ENCODE measurements at regions not wholly inside any gene's neighbourhood (a gene's known extent, or its start where the extent isn't known, plus 50 kb on each side); places are given as distances from the start of the nearest gene placed in this dataset.

DNA sequence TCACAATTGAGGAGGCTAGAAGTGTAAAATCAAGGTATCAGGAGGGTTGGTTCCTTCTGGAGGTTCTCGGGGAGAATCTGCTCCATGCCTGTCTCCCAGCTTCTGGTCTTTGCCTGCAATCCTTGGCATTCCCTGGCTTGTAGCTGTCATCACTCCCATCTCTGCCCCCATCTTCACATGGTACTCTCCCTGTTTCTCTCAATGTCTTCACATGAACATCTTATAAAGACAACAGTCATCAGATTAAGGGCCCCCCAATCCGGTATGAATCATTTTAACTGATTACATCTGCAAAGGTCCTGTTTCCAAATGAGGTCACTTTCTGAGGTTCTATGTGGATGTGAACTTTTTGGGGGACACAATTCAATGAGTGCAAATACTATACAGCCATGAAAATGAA lies 113.0 kb upstream of the GALNT15 start:
- Histone ChIP-seq H3K9me3 (replicated peaks; ENCODE audit: control insufficient read depth, insufficient read depth, low read length) (no peaks in the 10 kb centered on the region), H2AFZ (ENCODE audit: control insufficient read depth, low read depth, low read length) (no peak overlapping the region), H3K4me1 (ENCODE audit: control insufficient read depth, insufficient read depth, low read length) (no peaks in the 10 kb centered on the region), H3K36me3 (ENCODE audit: control insufficient read depth in 2 of 2, insufficient read depth in 2 of 2, low read length in 1 of 2) (no peaks in the 10 kb centered on the region), H3K27ac (ENCODE audit: control insufficient read depth, insufficient read depth) (no peak overlapping the region), H3K9ac (ENCODE audit: control insufficient read depth, insufficient read depth, low read length) (no peak overlapping the region), H3K4me2 (ENCODE audit: control insufficient read depth, insufficient read depth) (no peak overlapping the region), H4K20me1 (ENCODE audit: control insufficient read depth, insufficient read depth) (no peaks in the 10 kb centered on the region), H3K79me2 (ENCODE audit: control insufficient read depth, insufficient read depth, low read length) (no peaks in the 10 kb centered on the region), H3K4me3 (no peak overlapping the region), H3K27me3 (replicated peaks in 1 of 2; ENCODE audit: control insufficient read depth in 2 of 2, insufficient read depth in 2 of 2, low read length in 1 of 2) (no peaks in the 10 kb centered on the region)
- WGBS (ENCODE audit: insufficient coverage, insufficient replicate concordance, low lambda C conversion rate, missing lambda C conversion rate) = 15% methylated on average over 2 of the region's 2 CpGs
- ChIA-PET SMC1A (ENCODE audit: uncharacterized antibody, unreplicated experiment) (interaction anchor here (2.1 kb wide), 1 partner anchor 12 kb away, joined by 4 read pairs; no protein-coding TSS in a partner anchor), CTCF (interaction anchor here (4.8 kb wide), 1 partner anchor 13 kb away, joined by 32 read pairs; no protein-coding TSS in a partner anchor), POLR2A (no interaction called here), RAD21 (ENCODE audit: unreplicated experiment) (interaction anchor here (1.2 kb wide), 1 partner anchor 12 kb away, joined by 3 read pairs; no protein-coding TSS in a partner anchor)
- in situ Hi-C loops (cut with MboI) = no loop called here
- no peak for TF ChIP-seq ZNF217 (IDR thresholded peaks at IDR 0.05)
- no peak for TF ChIP-seq PRDM15 (CRISPR knock-in tag; IDR thresholded peaks at IDR 0.05)
- TF ChIP-seq CEBPZ (IDR thresholded peaks at IDR 0.05; ENCODE audit: low read depth, low read length) = no peak
- no peak for TF ChIP-seq DPF2 (IDR thresholded peaks at IDR 0.05)
- TF ChIP-seq IRF3 (IDR thresholded peaks at IDR 0.05) = no peak
- TF ChIP-seq CHD1 (IDR thresholded peaks at IDR 0.05; ENCODE audit: low read depth, low read length) = no peak
- no peak for TF ChIP-seq SIN3A (IDR thresholded peaks at IDR 0.05; ENCODE audit: low read depth, low read length)
- TF ChIP-seq HCFC1 (IDR thresholded peaks at IDR 0.05; ENCODE audit: low read length) = no peak
- TF ChIP-seq MTA3 (IDR thresholded peaks at IDR 0.05; ENCODE audit: borderline replicate concordance, low read length) = no peak
- TF ChIP-seq SIX5 (IDR thresholded peaks at IDR 0.05; ENCODE audit: low read depth, low read length, severe bottlenecking) = no peak
- TF ChIP-seq CHD2 (IDR thresholded peaks at IDR 0.05; ENCODE audit: borderline replicate concordance, low read depth, low read length) = no peak
- TF ChIP-seq, protein P1, sequence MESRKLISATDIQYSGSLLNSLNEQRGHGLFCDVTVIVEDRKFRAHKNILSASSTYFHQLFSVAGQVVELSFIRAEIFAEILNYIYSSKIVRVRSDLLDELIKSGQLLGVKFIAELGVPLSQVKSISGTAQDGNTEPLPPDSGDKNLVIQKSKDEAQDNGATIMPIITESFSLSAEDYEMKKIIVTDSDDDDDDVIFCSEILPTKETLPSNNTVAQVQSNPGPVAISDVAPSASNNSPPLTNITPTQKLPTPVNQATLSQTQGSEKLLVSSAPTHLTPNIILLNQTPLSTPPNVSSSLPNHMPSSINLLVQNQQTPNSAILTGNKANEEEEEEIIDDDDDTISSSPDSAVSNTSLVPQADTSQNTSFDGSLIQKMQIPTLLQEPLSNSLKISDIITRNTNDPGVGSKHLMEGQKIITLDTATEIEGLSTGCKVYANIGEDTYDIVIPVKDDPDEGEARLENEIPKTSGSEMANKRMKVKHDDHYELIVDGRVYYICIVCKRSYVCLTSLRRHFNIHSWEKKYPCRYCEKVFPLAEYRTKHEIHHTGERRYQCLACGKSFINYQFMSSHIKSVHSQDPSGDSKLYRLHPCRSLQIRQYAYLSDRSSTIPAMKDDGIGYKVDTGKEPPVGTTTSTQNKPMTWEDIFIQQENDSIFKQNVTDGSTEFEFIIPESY (IDR thresholded peaks at IDR 0.05) = no peak
- no peak for TF ChIP-seq SMAD1 (IDR thresholded peaks at IDR 0.05; ENCODE audit: low read depth, partially characterized antibody)
- TF ChIP-seq GATAD2B (conservative IDR thresholded peaks at IDR 0.05; ENCODE audit: low read depth) = no peak
- ATAC-seq (no peak), FAIRE-seq (no peak), DNase-seq (ENCODE audit: low read depth, low spot score) (no peak)
- intact Hi-C loops (cut with micrococcal nuclease; ENCODE audit: unreplicated experiment) = no loop called here
- no TSS peak for BruUV-seq (replicated peaks)

Data from GM12878 (cell line).